Activated gamma-delta T cell treated with Interleukin-2 at 50 U/mL for 16 hours (primary cell): ENCODE measurements at regions not wholly inside any gene's neighbourhood (a gene's known extent, or its start where the extent isn't known, plus 50 kb on each side); places are given as distances from the start of the nearest gene placed in this dataset.
"Not testable (repeated sequence)": the region's sequence is repeated elsewhere in the genome, so short reads cannot be mapped to it uniquely, and the experiment has no call there.

ENCODE experiments used
- DNase-seq: peaks from one replicate; pipeline ENCODE4 v3.0.0-alpha.2; 2020

DNA sequence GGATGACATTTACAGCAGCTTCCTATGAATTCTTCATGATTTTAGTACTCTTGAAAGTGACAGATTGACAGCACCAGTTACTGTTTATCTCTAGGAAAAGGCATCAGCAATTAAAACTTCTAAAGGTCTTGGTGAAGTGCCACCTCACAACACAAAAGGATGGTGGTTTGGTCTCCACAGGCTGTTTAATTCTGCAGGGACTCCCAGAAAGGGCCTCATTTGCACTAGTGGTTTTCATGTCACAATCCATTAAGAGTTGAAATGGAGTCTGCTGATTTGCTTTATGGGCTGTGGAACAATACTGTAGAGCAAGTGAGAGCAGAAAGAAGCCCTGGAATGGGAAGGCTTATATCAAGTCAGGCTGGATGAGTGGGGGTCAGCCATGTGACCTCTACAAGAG, 225.3 kb upstream of the KCNMB2 start:
- DNase-seq, result no peak

GRCh38 chr3:178313716-178314115, 222.5 kb upstream of the KCNMB2 start:
- no peak for DNase-seq

DNA sequence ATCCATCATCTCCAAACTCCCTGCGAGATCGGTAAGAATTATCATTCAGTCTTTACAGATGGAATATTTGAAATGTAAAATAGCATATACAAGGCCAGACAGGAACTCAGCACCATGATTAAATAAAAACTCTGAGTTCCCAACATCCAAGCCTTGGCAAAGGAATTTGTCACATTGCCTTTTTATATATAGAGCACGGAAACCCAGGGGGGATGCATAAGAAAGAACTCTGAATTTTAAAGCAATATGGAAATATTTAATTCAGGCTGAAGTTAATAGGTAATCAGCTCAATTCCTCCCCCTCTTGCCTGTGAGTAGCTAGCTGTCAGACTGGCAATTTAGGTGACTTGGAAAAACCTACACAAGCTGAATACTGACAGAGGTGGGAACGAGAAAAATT, 217.9 kb upstream of the KCNMB2 start:
- DNase-seq, result no peak

DNA sequence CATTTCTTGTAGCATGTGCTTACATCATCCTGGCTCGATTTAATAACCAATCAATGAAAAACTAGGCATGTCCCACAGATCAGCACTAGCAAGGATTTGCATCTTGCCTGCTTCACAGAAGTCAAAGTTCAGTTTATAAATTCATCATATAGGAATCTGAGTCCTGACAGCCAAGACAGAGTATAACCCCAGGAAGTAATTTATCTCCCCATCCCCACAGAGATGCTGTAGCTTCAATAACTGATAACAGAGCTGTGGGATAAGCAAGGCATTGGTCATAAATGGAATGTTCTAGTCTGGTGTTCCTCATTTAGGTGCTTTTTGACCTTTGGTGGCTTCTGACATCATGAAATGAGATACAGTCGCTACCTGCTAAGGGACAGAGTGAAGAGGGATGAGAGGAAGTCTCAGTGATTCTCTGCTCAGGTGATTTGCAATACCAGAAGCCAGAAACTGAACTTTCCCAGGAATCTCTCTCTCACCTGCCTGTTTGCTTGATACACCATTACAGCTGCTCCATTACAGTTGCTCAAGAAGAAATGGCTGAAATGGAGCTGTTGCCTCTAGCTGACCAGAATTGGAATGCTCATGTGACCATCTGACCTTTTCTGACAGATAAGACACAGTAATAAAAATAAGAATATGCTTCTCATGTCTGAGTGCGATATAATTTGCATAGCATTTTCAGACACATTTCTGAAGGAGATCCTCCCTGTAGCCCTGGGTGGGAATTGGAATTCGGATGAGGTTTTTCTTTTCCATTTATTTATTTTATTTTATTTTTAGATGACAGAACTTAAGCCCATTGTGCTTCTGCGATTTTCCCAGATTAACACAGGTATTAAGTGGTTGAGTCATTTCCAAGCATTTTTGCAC, 217.1 kb upstream of the KCNMB2 start:
- no peak for DNase-seq

GRCh38 chr3:178320456-178321351, 215.5 kb upstream of the KCNMB2 start:
- DNase-seq, result no peak

DNA sequence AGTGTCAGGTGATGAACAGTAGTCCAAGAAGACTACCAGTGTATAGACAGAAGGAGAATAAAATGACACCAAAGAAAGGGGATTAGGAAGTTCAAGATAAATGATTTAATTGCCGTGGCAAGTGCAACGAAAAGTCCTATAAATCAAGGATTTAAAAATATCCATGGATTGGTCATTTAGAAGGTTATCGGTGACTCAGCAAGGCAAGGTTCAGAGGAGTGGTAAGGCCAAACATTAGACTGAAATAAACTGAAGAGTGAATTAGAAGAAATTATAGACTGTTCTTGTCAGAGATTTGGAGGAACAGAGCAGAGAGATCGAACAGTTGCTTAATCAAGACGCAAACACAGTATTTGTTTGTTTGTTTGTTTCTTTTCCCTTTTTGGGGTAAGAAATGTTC, 211.9 kb upstream of the KCNMB2 start:
- no peak for DNase-seq

GRCh38 chr3:178325330-178325729, 210.9 kb upstream of the KCNMB2 start:
- DNase-seq, result no peak

GRCh38 chr3:178329936-178330335, 206.3 kb upstream of the KCNMB2 start:
- DNase-seq, result no peak

GRCh38 chr3:178334239-178334638, 202.0 kb upstream of the KCNMB2 start:
- DNase-seq, result no peak

GRCh38 chr3:178336336-178336735, 199.9 kb upstream of the KCNMB2 start:
- DNase-seq, result no peak

DNA sequence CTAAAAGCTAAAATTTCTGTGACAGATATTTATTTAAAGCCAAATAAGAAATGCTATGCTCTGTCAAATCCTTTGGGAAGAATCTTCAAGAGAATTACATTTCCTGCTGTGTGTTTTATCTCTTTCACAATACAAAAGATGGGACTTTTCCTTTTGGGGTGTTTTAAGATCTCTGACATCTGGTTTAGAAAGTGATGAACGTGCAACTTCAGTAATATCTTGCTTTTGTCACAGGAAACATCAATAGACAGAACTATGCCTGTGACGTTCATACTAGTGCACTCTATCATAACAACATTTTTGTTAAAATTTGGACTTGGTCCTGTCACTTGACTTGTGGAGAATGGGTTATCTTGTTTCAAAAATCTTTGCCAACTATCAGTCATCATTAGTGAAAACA, 195.7 kb upstream of the KCNMB2 start:
- DNase-seq, result no peak

DNA sequence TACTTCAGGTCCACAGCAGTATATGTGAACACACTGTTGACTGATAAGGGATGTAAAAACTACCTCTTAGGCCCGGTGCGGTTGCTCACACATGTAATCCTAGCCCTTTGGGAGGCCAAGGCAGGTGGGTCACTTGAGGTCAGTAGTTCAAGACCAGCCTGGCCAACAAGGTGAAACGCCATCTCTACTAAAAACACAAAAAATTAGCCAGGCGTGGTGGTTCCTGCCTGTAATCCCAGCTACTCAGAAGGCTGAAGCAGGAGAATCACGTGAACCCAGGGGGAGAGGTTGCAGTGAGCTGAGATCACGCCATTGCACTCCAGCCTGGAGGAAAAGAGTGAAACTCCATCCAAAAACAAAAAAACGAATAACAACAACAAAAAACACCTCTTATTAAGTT, 194.6 kb upstream of the KCNMB2 start:
- DNase-seq, result no peak

DNA sequence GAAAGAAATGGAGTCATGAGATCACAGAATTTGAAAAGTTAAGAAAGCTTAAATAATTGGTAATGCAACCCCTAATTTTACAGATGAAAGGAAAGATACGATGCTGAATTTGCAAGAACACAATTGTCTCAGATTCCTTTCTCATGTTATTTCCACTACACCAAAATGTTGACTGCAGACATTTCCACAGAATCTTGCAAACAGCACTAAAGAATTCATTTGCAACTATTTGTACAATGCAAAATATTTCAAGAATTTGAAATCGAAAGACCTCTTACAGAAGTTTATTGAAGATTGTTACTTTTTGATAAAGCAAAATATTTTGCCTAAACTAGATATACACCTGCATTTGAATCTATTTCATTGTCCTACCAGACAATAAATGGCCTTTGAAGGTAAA, 194.1 kb upstream of the KCNMB2 start:
- no peak for DNase-seq

- no peak for DNase-seq
These were observed 192.7 kb upstream of the KCNMB2 start for GRCh38 chr3:178343433-178344038.

DNA sequence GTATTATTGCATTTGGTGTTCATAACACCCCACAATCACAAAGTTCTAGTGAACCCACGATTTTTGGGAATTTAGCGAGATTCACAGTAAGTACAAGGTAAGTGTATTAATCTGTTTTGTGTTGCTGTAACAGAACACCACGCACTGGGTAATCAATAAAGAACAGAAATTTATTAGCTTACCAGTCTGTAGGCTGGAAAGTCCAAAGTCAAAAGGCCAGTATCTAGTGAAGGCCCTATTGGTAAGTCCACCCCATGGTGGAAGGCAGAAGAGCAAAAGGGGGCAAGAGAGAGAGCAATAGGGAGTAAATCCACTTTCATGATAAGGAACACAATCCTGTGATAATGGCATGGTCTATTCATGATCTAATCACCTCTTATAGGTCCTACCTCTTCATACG, 190.3 kb upstream of the KCNMB2 start:
- no peak for DNase-seq

DNA sequence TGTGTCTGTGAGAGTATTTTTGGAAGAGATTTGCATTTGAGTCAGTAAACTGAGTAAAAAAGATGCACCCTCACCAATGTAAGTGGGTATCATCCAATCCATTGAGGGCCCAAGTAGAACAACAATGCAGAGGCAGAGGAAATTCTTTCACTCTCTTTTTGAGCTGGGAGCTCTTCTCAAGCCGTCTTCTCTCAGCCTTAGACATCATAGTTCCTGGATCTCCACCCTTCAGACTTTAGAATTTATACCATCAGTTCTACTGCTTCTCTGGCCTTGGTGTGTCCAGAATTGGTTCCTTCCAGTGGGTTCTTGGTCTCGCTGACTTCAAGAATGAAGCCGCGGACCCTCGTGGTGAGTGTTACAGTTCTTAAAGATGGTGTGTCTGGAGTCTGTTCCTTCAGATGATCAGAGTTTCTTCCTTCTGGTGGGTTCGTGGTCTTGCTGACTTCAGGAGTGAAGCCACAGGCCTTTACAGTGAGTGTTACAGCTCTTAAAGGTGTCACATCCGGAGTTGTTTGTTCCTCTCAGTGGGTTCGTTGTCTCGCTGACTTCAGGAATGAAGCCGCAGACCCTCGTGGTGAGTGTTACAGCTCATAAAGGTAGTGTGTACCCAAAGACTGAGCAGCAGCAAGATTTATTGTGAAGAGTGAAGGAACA, 187.5 kb upstream of the KCNMB2 start:
- not testable (repeated sequence) for DNase-seq

- DNase-seq, result not testable (repeated sequence)
These were observed 187.0 kb upstream of the KCNMB2 start for GRCh38 chr3:178349218-178349596.

DNA sequence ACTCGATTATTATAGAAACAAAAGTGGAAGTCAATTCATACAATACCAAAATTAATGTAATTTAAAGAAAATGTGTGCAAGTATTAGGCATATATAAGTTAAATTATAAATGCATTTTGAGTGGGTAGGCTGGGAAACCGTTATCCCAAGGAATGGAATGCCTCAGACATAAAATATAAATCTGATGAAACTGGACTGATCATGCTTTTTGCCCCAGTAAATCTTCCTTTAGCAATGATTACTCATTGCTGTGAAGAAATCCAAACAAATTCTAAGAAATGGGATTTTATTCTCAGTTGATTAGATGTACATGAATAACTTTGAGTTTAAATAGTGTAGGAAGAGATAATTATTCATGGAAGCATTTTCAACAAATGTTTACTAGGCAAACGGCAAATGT, 185.5 kb upstream of the KCNMB2 start:
- no peak for DNase-seq

- no peak for DNase-seq
These were observed 183.8 kb upstream of the KCNMB2 start for GRCh38 chr3:178352326-178353005.

GRCh38 chr3:178353006-178353694, 183.1 kb upstream of the KCNMB2 start:
- DNase-seq, result no peak

DNA sequence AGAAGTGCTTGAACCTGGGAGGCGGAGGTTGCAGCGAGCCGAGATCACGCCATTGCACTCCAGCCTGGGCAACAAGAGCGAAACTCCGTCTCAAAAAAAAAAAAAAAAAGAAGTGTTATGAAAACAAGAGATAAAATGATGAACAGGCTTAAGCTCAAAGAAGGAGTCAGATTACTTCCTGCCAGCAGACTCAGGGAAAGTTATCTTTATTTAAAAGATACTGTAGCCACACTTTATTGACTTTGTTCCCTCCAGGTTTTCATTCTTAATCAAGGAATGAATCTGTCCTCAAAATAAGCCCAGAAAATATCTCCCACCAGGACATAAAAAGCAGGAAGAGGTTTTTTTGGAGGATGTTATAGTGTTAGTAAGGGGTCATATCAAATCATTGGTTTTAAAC, 176.5 kb upstream of the KCNMB2 start:
- no peak for DNase-seq

GRCh38 chr3:178363048-178363447, 173.2 kb upstream of the KCNMB2 start:
- not testable (repeated sequence) for DNase-seq
